SK-N-MC (cell line): ENCODE measurements at regions not wholly inside any gene's neighbourhood (a gene's known extent, or its start where the extent isn't known, plus 50 kb on each side); places are given as distances from the start of the nearest gene placed in this dataset.

ENCODE experiments used
- DNase-seq: peaks from one replicate; pipeline ENCODE4 v3.0.0-alpha.2; 2011; ENCODE audit warnings: low read depth, low spot score
- H3K27ac ChIP-seq: fragments of 200-600 bp; sonication (generic); 2 replicates; pipeline ENCODE4 v1.5.1; 2016; ENCODE audit warnings: mixed run types
- H3K36me3 ChIP-seq: fragments of 200-600 bp; sonication (generic); 2 replicates; pipeline ENCODE4 v1.6.1; 2017; ENCODE audit warnings: antibody characterized with exemption, low read length, mixed read lengths; ENCODE audit not compliant: insufficient read depth
- H3K4me3 ChIP-seq: fragments of 200-600 bp; sonication (generic); 2 replicates; pipeline ENCODE4 v1.5.1; 2016
- H3K9ac ChIP-seq: fragments of 200-600 bp; sonication (generic); 2 replicates; pipeline ENCODE4 v1.8.0; 2017; ENCODE audit warnings: mixed run types, mixed read lengths; ENCODE audit not compliant: insufficient read length
- H3K9me3 ChIP-seq: fragments of 200-600 bp; sonication (generic); 2 replicates; pipeline ENCODE4 v1.6.1; 2017; ENCODE audit warnings: low read depth, mild to moderate bottlenecking, antibody characterized with exemption, low read length, moderate library complexity, mixed read lengths
- EZH2 ChIP-seq: fragments of 200-600 bp; sonication (generic); IDR thresholded peaks from one replicate; pipeline ENCODE4 v1.6.1; 2017; ENCODE audit warnings: antibody characterized with exemption
- FOXP2 ChIP-seq: optimal IDR thresholded peaks from 2 replicates; pipeline ENCODE3; 2011; ENCODE audit warnings: mild to moderate bottlenecking, moderate library complexity; ENCODE audit not compliant: insufficient read depth; ENCODE audit errors: extremely low read length, control extremely low read depth
- POLR2AphosphoS5 ChIP-seq: IDR thresholded peaks from 2 replicates; pipeline ENCODE4 v1.6.1; 2012; ENCODE audit warnings: mild to moderate bottlenecking, low read depth, low read length, borderline replicate concordance

GRCh38 chr6:91681296-91681695 is 1094.4 kb upstream of the MAP3K7 start:
- H3K4me3 ChIP-seq, result no peak overlapping the region
- no peaks in the 10 kb centered on the region for H3K9me3 ChIP-seq
- no peak overlapping the region for H3K27ac ChIP-seq
- no peak for TF ChIP-seq FOXP2
- TF ChIP-seq POLR2AphosphoS5, result no peak
- no peak for TF ChIP-seq EZH2
- no peaks in the 10 kb centered on the region for H3K36me3 ChIP-seq
- DNase-seq, result no peak
- no peak overlapping the region for H3K9ac ChIP-seq

DNA sequence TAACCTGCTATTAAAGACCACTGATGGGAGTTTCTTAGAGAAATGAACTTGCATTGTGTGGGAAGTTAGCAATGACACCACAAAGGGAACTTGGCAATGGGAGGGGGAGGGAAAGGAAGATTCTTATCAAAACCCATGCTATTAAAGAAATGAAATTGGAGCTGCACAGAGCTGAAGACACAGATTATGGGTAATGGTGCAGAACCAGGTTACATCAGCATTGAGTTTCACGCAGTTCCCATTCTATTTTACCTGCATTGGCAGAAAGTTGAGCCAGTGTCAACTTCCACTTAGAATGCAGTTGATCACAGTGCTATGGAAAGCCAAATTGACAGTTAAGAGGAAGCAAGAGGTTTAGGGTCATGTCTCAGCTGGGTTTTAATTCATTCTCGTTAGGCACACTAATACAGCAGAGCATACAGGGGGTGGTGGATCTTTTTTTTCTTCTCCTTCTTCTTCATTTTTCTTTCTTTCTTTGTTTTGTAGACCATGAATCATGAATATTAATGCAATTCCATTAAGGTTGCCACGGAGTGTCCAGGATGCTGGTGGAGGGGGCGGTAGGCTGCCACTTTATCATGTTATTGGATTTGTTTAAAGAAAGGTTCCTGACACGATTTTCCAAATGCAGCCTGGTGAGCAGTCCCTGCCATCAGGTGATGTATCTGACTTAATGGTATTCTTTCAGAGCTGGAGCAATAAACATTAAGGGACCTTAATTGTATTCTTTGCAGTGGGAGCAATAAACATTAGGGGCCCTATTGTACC is 1092.0 kb upstream of the MAP3K7 start:
- no peak for DNase-seq
- TF ChIP-seq EZH2 (no peak), POLR2AphosphoS5 (no peak), FOXP2 (no peak)
- no peak overlapping the region for H3K27ac ChIP-seq
- H3K36me3 ChIP-seq, result no peaks in the 10 kb centered on the region
- H3K4me3 ChIP-seq, result no peak overlapping the region
- no peaks in the 10 kb centered on the region for H3K9me3 ChIP-seq
- H3K9ac ChIP-seq, result no peak overlapping the region

GRCh38 chr6:91672201-91672600 is 1085.3 kb upstream of the MAP3K7 start:
- Histone ChIP-seq H3K9ac (no peak overlapping the region), H3K36me3 (no peaks in the 10 kb centered on the region), H3K27ac (no peak overlapping the region), H3K9me3 (no peaks in the 10 kb centered on the region), H3K4me3 (no peak overlapping the region)
- DNase-seq, result no peak
- TF ChIP-seq EZH2 (no peak), FOXP2 (no peak), POLR2AphosphoS5 (no peak)

DNA sequence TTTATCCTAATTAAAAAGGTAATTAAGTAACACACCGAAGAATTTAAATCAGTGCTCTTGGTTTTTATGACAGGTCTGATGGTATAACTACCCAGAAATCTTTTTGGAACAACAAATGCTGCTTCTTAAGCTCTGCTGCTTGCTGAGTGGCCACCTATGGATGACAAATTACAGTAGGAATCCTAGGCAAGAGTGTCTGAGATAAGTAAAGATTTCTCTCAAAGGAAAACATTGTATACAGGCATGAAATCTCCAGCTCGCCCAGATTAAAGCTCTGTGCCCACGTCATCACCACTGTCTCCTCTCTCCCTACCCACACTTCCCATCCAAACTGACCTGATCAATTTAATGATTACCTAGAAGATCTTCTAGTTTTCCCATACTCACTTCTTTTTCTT is 1083.0 kb upstream of the MAP3K7 start:
- Histone ChIP-seq H3K9ac (no peak overlapping the region), H3K27ac (no peak overlapping the region), H3K9me3 (no peaks in the 10 kb centered on the region), H3K36me3 (no peaks in the 10 kb centered on the region), H3K4me3 (no peak overlapping the region)
- DNase-seq, result no peak
- TF ChIP-seq EZH2 (no peak), FOXP2 (no peak), POLR2AphosphoS5 (no peak)

- TF ChIP-seq POLR2AphosphoS5 (no peak), FOXP2 (no peak), EZH2 (no peak)
- DNase-seq, result no peak
- Histone ChIP-seq H3K4me3 (no peak overlapping the region), H3K36me3 (no peaks in the 10 kb centered on the region), H3K9me3 (no peaks in the 10 kb centered on the region), H3K27ac (no peak overlapping the region), H3K9ac (no peak overlapping the region)
These were observed 1082.4 kb upstream of the MAP3K7 start for GRCh38 chr6:91669154-91669870.

DNA sequence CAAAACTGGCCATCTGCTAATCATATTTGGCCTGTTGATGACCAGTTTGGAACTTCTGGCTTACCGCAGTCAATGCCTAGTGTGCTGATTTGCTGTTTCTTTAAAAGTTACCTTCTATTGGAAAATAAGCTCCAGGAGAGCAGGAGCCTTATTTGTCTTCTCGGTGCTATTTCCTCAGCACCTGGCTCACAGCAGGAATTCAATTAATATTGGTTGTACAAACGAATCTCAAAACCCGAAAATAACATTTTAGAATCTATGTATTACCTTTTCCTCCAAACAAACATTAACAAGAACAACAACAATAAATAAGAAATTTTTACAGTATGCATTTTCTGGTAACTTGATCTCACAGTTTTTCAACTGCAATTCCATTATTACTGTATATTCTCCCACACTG is 1080.7 kb upstream of the MAP3K7 start:
- no peak for DNase-seq
- H3K36me3 ChIP-seq, result no peaks in the 10 kb centered on the region
- no peak overlapping the region for H3K9ac ChIP-seq
- H3K9me3 ChIP-seq, result no peaks in the 10 kb centered on the region
- H3K4me3 ChIP-seq, result no peak overlapping the region
- no peak overlapping the region for H3K27ac ChIP-seq
- TF ChIP-seq POLR2AphosphoS5 (no peak), FOXP2 (no peak), EZH2 (no peak)

DNA sequence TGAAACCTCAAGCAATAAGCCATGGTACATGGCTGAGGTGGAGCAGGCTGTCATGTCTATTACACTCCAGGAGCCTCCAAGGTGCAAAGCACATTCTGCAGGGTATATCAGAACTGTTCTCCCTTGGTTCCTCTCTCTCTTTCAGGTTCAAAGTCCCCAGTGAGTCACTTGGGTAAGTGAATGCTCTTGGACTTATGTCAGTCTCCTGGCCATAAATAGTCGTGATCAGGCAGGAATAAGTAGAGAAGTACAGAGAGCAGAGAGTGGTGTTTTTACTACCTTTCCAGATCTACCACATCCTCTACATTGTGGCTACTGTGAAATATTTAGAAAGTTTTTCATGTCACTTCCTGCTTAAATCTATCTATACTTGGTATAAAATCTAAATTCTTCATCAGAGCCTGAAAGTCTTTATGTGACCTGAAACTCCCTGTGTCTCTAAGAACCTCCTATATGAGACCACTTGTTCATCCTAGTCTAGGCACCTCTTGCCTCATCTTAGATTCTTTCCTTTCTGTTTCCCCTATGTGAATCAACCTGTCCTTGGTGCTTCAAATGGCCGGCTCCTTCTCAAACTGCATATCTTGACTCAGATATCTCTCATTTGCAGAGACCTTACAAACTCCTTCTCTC is 1077.6 kb upstream of the MAP3K7 start:
- no peak overlapping the region for H3K27ac ChIP-seq
- no peak overlapping the region for H3K9ac ChIP-seq
- no peak for DNase-seq
- no peak overlapping the region for H3K4me3 ChIP-seq
- H3K36me3 ChIP-seq, result no peaks in the 10 kb centered on the region
- TF ChIP-seq EZH2 (no peak), FOXP2 (no peak), POLR2AphosphoS5 (no peak)
- H3K9me3 ChIP-seq, result no peaks in the 10 kb centered on the region

DNA sequence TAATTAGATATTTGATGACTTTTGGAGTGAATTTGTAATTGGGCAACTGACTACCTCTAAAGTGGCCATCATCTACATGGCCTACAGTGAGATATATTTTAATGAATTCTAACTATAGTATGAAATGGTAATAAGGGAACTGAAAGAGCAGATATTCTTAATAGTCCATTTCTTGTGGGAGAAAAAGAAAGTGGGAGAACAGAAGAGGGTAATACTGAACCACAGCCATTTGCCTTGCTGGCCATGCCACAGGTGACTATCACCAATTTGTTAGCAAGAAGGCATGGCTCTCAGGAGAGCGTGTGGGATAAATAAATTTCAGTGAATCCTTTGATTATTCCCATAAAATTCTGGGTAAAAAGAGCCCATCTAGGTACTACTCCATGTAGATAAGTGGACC is 1074.0 kb upstream of the MAP3K7 start:
- no peaks in the 10 kb centered on the region for H3K36me3 ChIP-seq
- H3K9me3 ChIP-seq, result no peaks in the 10 kb centered on the region
- DNase-seq, result no peak
- no peak overlapping the region for H3K9ac ChIP-seq
- H3K27ac ChIP-seq, result no peak overlapping the region
- TF ChIP-seq POLR2AphosphoS5 (no peak), FOXP2 (no peak), EZH2 (no peak)
- no peak overlapping the region for H3K4me3 ChIP-seq

DNA sequence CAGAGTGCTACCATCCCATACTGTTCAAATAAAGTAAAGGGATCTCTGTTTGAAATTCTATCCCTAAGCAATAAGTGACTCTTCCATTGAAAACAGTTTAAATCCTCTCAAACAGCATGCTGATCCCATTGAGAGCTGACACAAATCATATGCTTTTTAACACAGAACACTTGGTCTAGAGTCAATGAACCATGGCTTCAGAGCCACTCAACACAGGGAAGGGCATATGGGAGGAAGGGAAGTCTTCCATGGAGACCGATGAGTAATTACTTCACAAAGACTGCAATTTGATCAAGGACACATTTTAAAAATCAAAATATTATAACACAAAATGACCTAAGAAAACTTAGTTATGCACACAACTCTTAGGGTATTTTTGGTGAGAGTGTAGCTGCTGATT is 1073.0 kb upstream of the MAP3K7 start:
- H3K9ac ChIP-seq, result no peak overlapping the region
- no peak overlapping the region for H3K27ac ChIP-seq
- TF ChIP-seq POLR2AphosphoS5 (no peak), EZH2 (no peak), FOXP2 (no peak)
- no peak overlapping the region for H3K4me3 ChIP-seq
- H3K36me3 ChIP-seq, result no peaks in the 10 kb centered on the region
- H3K9me3 ChIP-seq, result no peaks in the 10 kb centered on the region
- no peak for DNase-seq
